ENCODE measurements at regions not wholly inside any gene's neighbourhood (a gene's known extent, or its start where the extent isn't known, plus 50 kb on each side); places are given as distances from the start of the nearest gene placed in this dataset.

- TF ChIP-seq KDM1A (CRISPR knock-in tag; IDR thresholded peaks at IDR 0.05) (no peak), EZH2 (conservative IDR thresholded peaks at IDR 0.05; ENCODE audit: low read depth, low read length) (no peak), UBTF (CRISPR knock-in tag; IDR thresholded peaks at IDR 0.05) (no peak), ATF3 (CRISPR knock-in tag; IDR thresholded peaks at IDR 0.05) (no peak), FOXA1 (IDR thresholded peaks at IDR 0.05) (no peak), FOXA1 (CRISPR knock-in tag; IDR thresholded peaks at IDR 0.05) (no peak), FOXP4 (CRISPR knock-in tag; IDR thresholded peaks at IDR 0.05) (no peak), CTCF (CRISPR knock-in tag; IDR thresholded peaks at IDR 0.05) (peak; percentile 61), POLR2AphosphoS5 (IDR thresholded peaks at IDR 0.05; ENCODE audit: low read depth, low read length) (no peak), YY1 (IDR thresholded peaks at IDR 0.05; ENCODE audit: insufficient read depth, insufficient replicate concordance, low read depth, low read length) (no peak), YEATS4 (CRISPR knock-in tag; IDR thresholded peaks at IDR 0.05; ENCODE audit: borderline replicate concordance) (no peak)
These were observed 759.1 kb upstream of the RBFOX1 start for GRCh38 chr16:6573577-6573976.

Data from HepG2 (cell line).